ENCODE measurements at regions not wholly inside any gene's neighbourhood (a gene's known extent, or its start where the extent isn't known, plus 50 kb on each side); places are given as distances from the start of the nearest gene placed in this dataset.
"Not testable (repeated sequence)": the region's sequence is repeated elsewhere in the genome, so short reads cannot be mapped to it uniquely, and the experiment has no call there.

GRCh38 chr12:131241517-131241916 lies 287.8 kb downstream of the ADGRD1 start:
- no peak for DNase-seq (ENCODE audit: extremely low read depth, low read depth)
- TF ChIP-seq, protein P1, sequence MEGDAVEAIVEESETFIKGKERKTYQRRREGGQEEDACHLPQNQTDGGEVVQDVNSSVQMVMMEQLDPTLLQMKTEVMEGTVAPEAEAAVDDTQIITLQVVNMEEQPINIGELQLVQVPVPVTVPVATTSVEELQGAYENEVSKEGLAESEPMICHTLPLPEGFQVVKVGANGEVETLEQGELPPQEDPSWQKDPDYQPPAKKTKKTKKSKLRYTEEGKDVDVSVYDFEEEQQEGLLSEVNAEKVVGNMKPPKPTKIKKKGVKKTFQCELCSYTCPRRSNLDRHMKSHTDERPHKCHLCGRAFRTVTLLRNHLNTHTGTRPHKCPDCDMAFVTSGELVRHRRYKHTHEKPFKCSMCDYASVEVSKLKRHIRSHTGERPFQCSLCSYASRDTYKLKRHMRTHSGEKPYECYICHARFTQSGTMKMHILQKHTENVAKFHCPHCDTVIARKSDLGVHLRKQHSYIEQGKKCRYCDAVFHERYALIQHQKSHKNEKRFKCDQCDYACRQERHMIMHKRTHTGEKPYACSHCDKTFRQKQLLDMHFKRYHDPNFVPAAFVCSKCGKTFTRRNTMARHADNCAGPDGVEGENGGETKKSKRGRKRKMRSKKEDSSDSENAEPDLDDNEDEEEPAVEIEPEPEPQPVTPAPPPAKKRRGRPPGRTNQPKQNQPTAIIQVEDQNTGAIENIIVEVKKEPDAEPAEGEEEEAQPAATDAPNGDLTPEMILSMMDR (IDR thresholded peaks at IDR 0.05; ENCODE audit: low read depth, low read length) = no peak

GRCh38 chr12:131242741-131243496 lies 289.2 kb downstream of the ADGRD1 start:
- TF ChIP-seq, protein P1 (IDR thresholded peaks at IDR 0.05; ENCODE audit: low read depth, low read length) = no peak
- no peak for DNase-seq (ENCODE audit: extremely low read depth, low read depth)

DNA sequence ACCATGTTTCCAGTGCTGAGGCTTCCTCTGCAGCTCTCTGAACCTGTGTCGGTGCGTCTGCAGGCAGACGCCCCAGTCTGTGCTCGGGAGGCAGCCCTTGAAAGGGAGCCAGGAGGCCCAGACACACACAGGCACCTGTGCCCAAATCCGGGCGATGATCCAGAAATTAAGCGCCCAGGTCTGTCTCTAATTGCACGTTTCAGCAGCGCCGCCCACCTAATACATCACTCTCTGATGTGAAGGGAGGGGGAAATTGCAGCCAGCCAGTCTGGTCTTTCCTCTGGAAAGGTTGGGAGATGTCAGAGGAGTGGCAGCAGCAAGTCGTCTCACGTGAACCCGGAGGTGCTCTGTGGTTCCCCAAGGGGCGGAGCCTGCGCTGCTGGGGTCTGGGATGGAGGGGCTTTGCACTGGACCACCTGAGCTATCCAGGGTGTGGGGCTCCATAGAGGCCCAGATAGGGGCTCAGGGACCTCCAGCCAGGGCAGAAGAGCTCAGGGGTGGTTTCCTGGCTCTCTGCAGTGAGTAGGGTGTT lies 290.5 kb downstream of the ADGRD1 start:
- DNase-seq (ENCODE audit: extremely low read depth, low read depth) = not testable (repeated sequence)

- DNase-seq (ENCODE audit: extremely low read depth, low read depth) = not testable (repeated sequence)
Measured at GRCh38 chr12:131245161-131245560, 291.5 kb downstream of the ADGRD1 start.

DNA sequence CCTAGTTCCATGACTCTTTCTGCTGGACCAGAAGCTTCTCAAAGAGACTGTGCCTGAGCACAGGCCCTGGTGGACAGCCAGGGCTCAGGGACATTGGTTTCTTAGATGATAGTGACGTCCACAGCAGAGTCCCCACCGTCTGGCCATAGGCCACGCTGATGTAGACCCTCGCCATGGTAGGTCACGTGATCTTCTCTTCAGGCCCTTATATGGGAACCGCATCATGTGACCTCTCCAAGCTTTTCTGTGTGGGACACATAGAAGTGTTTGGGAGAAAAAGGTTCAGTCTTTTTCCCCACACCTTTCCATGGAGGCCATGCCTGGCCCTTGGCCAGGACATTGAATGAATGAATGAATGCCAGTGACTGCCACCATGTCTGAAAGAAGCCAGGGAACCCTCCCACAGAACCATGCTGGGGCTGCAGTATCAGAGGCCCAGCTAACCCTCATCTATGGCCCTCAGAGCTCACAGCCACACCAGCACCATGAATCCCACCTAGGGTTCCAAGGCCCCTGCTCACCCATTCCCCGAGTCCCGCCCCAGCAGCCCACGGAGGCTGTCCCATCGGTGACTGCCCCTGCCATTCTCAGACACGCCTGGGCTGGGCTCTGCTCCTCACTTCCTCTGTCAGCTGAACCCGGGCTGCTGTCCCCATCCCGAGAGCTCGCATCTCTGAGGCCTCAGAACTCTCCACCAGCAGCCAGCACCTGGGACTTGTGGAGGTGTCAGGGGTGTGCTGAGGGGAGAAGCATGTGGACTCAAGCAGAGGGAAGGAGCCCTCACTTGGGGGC lies 292.1 kb downstream of the ADGRD1 start:
- TF ChIP-seq, protein P1 (IDR thresholded peaks at IDR 0.05; ENCODE audit: low read depth, low read length) = no peak

GRCh38 chr12:131247026-131247725 lies 293.5 kb downstream of the ADGRD1 start:
- DNase-seq (ENCODE audit: extremely low read depth, low read depth) = not testable (repeated sequence)

More for the DNA sequence above, 292.1 kb downstream of the ADGRD1 start:
- no peak for DNase-seq (ENCODE audit: extremely low read depth, low read depth)

GRCh38 chr12:131247875-131248274 lies 294.2 kb downstream of the ADGRD1 start:
- not testable (repeated sequence) for DNase-seq (ENCODE audit: extremely low read depth, low read depth)

DNA sequence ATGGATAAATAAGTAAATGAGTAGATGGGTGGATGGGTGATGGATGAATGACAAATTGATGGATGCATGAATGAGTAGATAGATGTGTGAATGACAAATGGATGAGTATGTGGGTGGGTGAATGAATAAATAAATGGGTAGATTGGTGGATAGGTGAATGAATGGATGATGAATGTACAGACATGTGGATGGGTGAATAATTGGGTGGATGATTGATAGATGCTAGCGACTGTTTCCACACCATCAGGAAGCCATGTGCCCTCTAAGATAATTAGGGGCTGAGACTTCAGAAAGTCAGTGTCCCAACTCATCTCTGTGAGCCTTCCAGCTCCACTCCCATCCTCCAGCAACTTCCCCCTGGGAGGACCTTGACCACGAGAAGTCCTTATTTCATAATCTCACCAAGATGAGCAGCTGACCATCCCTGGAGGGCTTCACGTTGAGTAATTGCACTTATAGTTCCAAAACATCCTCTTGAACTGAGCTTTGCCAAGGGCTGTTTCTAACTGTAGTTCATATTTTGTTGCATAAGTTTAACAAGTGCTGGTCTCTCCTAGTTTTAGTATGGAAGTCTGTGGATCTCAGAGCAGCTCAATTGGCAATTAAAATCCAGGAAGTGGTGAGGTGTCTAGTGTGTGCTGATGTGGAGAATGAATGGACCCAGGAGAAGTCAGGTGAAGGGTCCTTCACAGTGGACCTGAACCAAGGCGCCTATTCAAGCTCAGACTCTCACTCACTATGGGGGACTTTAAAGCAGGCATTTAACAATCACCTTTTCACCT lies 295.7 kb downstream of the ADGRD1 start:
- TF ChIP-seq, protein P1 (IDR thresholded peaks at IDR 0.05; ENCODE audit: low read depth, low read length) = no peak
- DNase-seq (ENCODE audit: extremely low read depth, low read depth) = no peak
